GM12873 (cell line): ENCODE measurements at regions not wholly inside any gene's neighbourhood (a gene's known extent, or its start where the extent isn't known, plus 50 kb on each side); places are given as distances from the start of the nearest gene placed in this dataset.

Experiments used
- CTCF ChIP-seq: IDR thresholded peaks from 2 replicates; pipeline ENCODE4 v1.5.1; 2012; ENCODE audit warnings: low read depth, mild to moderate bottlenecking, moderate library complexity, low read length, control low read depth; ENCODE audit not compliant: insufficient read depth; ENCODE audit errors: missing control alignments

- no peak for TF ChIP-seq CTCF
Observed at GRCh38 chr13:107770541-107770940, 444.8 kb downstream of the LIG4 start.

GRCh38 chr13:107767119-107767518 lies 448.2 kb downstream of the LIG4 start:
- TF ChIP-seq CTCF, result no peak

- no peak for TF ChIP-seq CTCF
Observed at GRCh38 chr13:107765724-107766401, 449.5 kb downstream of the LIG4 start.

DNA sequence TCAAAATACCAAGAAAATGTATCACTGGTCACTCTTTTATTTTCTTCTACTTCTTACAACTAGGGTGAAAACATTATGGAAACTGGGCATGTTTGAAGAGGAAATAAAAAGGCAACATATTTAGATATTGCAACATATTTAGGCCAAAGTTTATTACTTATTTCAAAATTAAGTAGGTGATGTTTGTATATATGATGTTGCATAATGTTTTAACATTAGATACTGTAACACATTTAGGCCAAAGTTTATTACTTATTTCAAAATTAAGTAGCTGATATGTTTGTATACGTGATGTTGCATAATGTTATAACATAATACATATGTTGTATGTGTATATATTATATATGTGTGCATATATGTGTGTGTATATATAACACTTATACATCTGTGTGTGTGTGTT lies 451.3 kb downstream of the LIG4 start:
- no peak for TF ChIP-seq CTCF

DNA sequence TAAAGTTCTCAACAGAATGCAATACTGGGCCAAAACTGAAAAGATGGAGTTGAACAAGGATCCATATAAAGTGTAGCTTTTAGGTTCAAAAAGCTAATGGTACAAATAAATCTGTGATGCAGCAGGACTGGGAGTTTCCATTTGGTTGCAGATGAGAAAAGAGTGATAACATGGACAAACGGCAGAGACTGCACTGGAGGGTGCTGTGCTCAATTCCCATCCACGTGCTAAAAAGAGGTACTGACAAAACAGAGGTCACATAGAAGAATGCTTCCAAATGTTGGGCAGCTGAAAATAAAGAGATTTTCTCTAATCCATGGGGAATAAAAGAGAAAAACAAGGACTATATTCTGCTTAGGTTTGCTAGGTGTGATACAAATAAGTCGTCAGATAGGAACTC lies 461.6 kb downstream of the LIG4 start:
- TF ChIP-seq CTCF, result no peak

DNA sequence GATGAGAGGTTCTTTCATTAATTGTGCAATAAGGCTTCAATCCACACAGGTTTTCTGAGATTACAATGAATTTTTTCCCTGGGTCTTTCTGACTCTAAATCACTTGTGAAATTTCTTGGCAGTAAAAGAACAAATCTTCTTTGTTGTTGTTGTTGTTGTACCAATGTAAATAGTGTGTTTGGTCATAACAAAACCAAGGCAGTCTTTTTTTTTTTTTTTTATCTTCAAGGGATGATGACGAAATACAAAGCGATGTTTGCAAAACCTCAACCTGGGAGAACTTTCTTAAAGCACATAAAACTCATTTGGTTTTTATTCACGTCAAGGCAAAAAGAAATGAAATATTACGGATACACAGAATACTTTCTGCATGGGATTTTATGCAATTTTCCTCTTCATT lies 462.0 kb downstream of the LIG4 start:
- TF ChIP-seq CTCF, result no peak

DNA sequence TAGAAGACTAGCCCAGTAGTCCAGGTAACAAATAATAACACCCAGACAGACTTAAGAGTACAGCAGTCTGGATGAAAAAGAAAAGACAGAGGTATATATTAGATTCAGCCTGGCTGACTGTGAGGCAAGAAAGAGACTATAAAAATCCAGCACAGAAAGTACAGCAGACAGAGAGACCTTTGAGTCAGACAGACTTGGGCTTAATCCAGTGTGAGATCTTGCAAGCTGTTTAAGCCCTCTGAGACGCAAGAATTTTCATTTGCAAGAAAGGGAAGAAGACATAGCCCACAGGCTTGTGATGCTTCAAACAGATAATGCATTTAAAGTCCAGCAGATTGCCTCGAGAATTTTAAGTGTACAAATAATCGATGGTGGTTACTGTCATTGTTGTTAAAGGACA lies 471.4 kb downstream of the LIG4 start:
- no peak for TF ChIP-seq CTCF
